ENCODE measurements at regions not wholly inside any gene's neighbourhood (a gene's known extent, or its start where the extent isn't known, plus 50 kb on each side); places are given as distances from the start of the nearest gene placed in this dataset.

DNA sequence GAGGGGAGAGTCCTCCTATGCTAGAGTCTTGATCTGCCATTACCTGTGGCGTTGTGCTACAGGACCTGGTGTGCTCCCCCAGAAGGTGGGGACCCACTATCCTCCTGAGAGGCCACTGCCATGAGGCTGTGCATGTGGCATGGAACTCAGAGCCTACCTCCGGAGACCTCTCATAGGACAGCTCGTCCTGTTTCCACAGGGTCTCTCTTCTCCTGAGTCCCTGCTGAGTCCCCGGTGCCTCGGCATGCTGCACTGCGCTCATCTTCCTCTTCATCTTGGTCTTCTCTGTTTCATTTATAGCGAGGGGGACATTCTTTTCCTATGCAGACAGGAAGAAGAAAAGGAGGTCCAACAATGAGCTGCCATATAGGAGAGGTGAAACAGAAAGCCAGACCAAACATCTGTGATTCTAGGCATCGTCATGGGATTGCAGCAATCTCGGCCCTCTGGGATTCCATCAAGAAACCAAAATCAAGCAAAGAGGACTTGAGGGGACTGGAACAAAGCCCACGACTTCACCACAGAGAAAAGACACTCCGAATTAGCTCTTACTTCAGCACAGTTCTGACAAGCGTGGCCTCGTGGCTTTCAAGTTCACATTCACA, 83.7 kb downstream of the KCNF1 start:
- TF ChIP-seq, protein P1, sequence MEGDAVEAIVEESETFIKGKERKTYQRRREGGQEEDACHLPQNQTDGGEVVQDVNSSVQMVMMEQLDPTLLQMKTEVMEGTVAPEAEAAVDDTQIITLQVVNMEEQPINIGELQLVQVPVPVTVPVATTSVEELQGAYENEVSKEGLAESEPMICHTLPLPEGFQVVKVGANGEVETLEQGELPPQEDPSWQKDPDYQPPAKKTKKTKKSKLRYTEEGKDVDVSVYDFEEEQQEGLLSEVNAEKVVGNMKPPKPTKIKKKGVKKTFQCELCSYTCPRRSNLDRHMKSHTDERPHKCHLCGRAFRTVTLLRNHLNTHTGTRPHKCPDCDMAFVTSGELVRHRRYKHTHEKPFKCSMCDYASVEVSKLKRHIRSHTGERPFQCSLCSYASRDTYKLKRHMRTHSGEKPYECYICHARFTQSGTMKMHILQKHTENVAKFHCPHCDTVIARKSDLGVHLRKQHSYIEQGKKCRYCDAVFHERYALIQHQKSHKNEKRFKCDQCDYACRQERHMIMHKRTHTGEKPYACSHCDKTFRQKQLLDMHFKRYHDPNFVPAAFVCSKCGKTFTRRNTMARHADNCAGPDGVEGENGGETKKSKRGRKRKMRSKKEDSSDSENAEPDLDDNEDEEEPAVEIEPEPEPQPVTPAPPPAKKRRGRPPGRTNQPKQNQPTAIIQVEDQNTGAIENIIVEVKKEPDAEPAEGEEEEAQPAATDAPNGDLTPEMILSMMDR (conservative IDR thresholded peaks at IDR 0.05; ENCODE audit: low read depth, low read length), result no peak
- TF ChIP-seq EZH2 (IDR thresholded peaks at IDR 0.05; ENCODE audit: borderline replicate concordance, low read depth, low read length, poor library complexity, severe bottlenecking), result no peak
